BE2C (cell line): ENCODE measurements at regions not wholly inside any gene's neighbourhood (a gene's known extent, or its start where the extent isn't known, plus 50 kb on each side); places are given as distances from the start of the nearest gene placed in this dataset.

ENCODE experiments used
- DNase-seq: peaks from one replicate; pipeline ENCODE4 v3.0.0-alpha.2; 2020
- H3K27me3 ChIP-seq: fragments of 250-450 bp; sonication (Bioruptor Pico); 2 replicates; pipeline ENCODE4 v1.5.1; 2020; ENCODE audit warnings: mild to moderate bottlenecking
- H3K36me3 ChIP-seq: fragments of 250-450 bp; sonication (Bioruptor Pico); 2 replicates; pipeline ENCODE4 v1.5.1; 2020; ENCODE audit warnings: mild to moderate bottlenecking
- H3K4me1 ChIP-seq: fragments of 250-450 bp; sonication (Bioruptor Pico); 2 replicates; pipeline ENCODE4 v1.5.1; 2020
- H3K4me3 ChIP-seq: 2 replicates; pipeline ENCODE4 v1.5.1; 2011; ENCODE audit warnings: low read depth, low read length
- H3K9me3 ChIP-seq: fragments of 250-450 bp; sonication (Bioruptor Pico); 2 replicates; pipeline ENCODE4 v1.5.1; 2020
- CTCF ChIP-seq: IDR thresholded peaks from 2 replicates; pipeline ENCODE4 v1.5.1; 2012; ENCODE audit warnings: mild to moderate bottlenecking, low read depth, low read length

GRCh38 chr7:142685877-142686508, 63.3 kb upstream of the PRSS1 start:
- TF ChIP-seq CTCF = no peak
- no peak overlapping the region for H3K4me3 ChIP-seq
- no peak for DNase-seq
- H3K9me3 ChIP-seq = no peaks in the 10 kb centered on the region
- H3K27me3 ChIP-seq = no peaks in the 10 kb centered on the region
- no peaks in the 10 kb centered on the region for H3K4me1 ChIP-seq
- H3K36me3 ChIP-seq = no peaks in the 10 kb centered on the region

- Histone ChIP-seq H3K9me3 (no peaks in the 10 kb centered on the region), H3K4me1 (no peaks in the 10 kb centered on the region), H3K27me3 (no peaks in the 10 kb centered on the region), H3K36me3 (no peaks in the 10 kb centered on the region), H3K4me3 (no peak overlapping the region)
- no peak for DNase-seq
- no peak for TF ChIP-seq CTCF
These were observed 67.8 kb upstream of the PRSS1 start for GRCh38 chr7:142681314-142682092.

- no peak for TF ChIP-seq CTCF
- Histone ChIP-seq H3K4me1 (no peaks in the 10 kb centered on the region), H3K27me3 (no peaks in the 10 kb centered on the region), H3K9me3 (no peaks in the 10 kb centered on the region), H3K4me3 (no peak overlapping the region), H3K36me3 (no peaks in the 10 kb centered on the region)
- DNase-seq = no peak
These were observed 77.8 kb upstream of the PRSS1 start for GRCh38 chr7:142671506-142671905.

GRCh38 chr7:142670511-142670910, 78.8 kb upstream of the PRSS1 start:
- Histone ChIP-seq H3K9me3 (no peaks in the 10 kb centered on the region), H3K27me3 (no peaks in the 10 kb centered on the region), H3K4me1 (no peaks in the 10 kb centered on the region), H3K4me3 (no peak overlapping the region), H3K36me3 (no peaks in the 10 kb centered on the region)
- no peak for DNase-seq
- no peak for TF ChIP-seq CTCF

GRCh38 chr7:142669074-142669654, 80.1 kb upstream of the PRSS1 start:
- H3K36me3 ChIP-seq = no peaks in the 10 kb centered on the region
- H3K9me3 ChIP-seq = no peaks in the 10 kb centered on the region
- no peaks in the 10 kb centered on the region for H3K4me1 ChIP-seq
- TF ChIP-seq CTCF = no peak
- no peak overlapping the region for H3K4me3 ChIP-seq
- H3K27me3 ChIP-seq = no peaks in the 10 kb centered on the region
- DNase-seq = no peak

- H3K36me3 ChIP-seq = no peaks in the 10 kb centered on the region
- no peak for DNase-seq
- no peak overlapping the region for H3K4me3 ChIP-seq
- TF ChIP-seq CTCF = no peak
- H3K9me3 ChIP-seq = no peaks in the 10 kb centered on the region
- H3K27me3 ChIP-seq = no peaks in the 10 kb centered on the region
- H3K4me1 ChIP-seq = no peaks in the 10 kb centered on the region
These were observed 80.8 kb upstream of the PRSS1 start for GRCh38 chr7:142668495-142668894.
